Adipose tissue (tissue), 3 donors: ENCODE measurements at regions not wholly inside any gene's neighbourhood (a gene's known extent, or its start where the extent isn't known, plus 50 kb on each side); places are given as distances from the start of the nearest gene placed in this dataset.

ENCODE experiments used
- H3K27ac ChIP-seq: one replicate; pipeline ENCODE4 v1.5.1; 2013; ENCODE audit warnings: low read depth, low read length
- WGBS, 3 donors: extraction: QIAGEN DNeasy Blood & Tissue Kit; methylation state at CpG; one replicate each; pipeline ENCODE4 v1.1.7; 2013; 5-methylcytosine and 5-hydroxymethylcytosine counted together
- donor health status: healthy with polysubstance abuse.
- donor health status: Bipolar disorder and iron deficiency.
- donor health status: healthy.

DNA sequence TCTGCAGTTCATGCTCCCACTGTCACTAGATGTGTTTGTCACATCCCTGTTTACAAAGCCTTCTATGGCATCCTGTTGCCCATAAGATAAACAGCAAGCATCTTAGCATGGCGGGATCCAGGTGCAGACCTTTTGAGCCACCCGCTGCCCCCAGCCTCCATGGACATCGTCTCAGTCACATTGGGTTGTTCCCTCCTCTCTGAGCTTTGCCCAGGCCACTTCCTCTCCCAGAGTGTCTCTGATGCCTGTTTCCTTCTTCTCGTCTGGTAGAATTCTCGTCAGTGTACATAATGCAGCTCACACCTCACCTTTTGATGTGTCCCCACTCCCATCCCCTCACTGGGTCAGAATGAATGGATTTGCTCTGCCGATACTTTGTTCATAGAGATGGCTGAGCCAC, 239.0 kb upstream of the APCDD1 start:
- H3K27ac ChIP-seq, result no peak overlapping the region
- WGBS, 3 donors, result 64 to 82% (median 76%) methylated on average over 6 of the region's 6 CpGs

DNA sequence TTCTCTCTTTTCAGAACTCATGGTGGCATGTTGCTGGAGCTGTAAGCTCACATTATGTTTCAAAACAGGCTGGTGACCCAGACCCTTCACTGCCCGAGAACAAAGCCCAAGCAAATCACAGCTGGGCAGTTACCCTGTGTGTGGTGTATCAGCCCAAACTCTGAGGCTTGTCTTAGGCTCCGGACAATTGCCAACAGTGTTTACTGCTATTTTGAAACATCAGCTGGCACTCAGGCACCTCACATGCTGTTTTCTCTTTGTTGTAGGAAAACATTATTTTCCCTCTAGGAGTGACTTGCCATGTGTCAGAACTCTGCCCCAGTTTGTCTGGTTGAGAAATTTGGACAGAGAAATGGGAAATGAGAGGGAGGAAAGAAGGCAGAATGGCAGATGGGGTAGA, 237.6 kb upstream of the APCDD1 start:
- no peak overlapping the region for H3K27ac ChIP-seq
- 77 to 93% (median 86%) methylated on average over 2 of the region's 2 CpGs for WGBS, 3 donors

GRCh38 chr18:10217211-10217610, 237.2 kb upstream of the APCDD1 start:
- 65 to 74% (median 73%) methylated on average over 2 of the region's 2 CpGs for WGBS, 3 donors

GRCh38 chr18:10225300-10225699, 229.1 kb upstream of the APCDD1 start:
- H3K27ac ChIP-seq, result no peak overlapping the region
- 97 to 98% (median 97%) methylated on average over 6 of the region's 6 CpGs for WGBS, 3 donors

More at GRCh38 chr18:10217211-10217610, 237.2 kb upstream of the APCDD1 start:
- no peak overlapping the region for H3K27ac ChIP-seq

DNA sequence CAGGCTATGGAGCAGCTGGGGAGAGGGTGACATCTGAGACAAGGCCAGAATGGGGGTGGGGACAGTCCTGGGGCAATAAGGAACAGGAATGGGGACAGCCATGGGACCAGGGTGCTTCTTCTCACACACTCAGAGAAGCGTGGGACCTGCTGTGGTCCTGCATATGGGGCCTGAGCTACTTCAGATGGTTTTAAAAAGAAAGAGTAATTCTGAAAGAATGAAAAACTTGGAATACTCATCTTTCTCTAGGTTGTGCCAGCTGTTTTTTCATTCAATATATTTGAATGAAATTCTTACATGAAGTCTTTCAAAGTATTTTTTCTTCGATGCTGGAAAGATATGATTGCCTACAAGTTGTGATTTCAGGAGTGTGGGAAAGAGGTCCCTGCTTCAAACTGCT, 227.5 kb upstream of the APCDD1 start:
- 84 to 94% (median 87%) methylated on average over 2 of the region's 2 CpGs for WGBS, 3 donors
- no peak overlapping the region for H3K27ac ChIP-seq

GRCh38 chr18:10228326-10228725, 226.1 kb upstream of the APCDD1 start:
- no peak overlapping the region for H3K27ac ChIP-seq

DNA sequence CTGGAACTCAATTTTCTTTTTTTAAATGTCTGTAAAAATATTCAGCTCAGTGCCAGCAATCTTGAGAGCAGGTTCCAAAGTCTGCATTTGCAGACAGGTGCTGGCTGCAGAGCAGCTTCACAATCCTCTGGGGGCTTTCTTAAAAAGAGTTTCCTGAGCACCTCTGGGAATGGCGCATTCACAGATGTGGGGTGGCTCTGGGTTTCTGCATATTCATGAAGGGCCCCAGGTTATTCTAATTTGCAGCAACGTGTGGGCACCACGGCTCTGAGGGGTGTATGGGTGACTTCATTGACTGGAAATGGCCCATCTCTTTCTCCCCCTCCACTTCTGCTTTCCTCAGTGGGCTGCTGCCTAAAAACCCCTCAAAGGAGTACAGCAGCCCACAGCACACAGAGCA, 225.0 kb upstream of the APCDD1 start:
- WGBS, 3 donors, result 82 to 91% (median 85%) methylated on average over 3 of the region's 3 CpGs
- H3K27ac ChIP-seq, result no peak overlapping the region

GRCh38 chr18:10230072-10230471, 224.4 kb upstream of the APCDD1 start:
- H3K27ac ChIP-seq, result no peak overlapping the region

DNA sequence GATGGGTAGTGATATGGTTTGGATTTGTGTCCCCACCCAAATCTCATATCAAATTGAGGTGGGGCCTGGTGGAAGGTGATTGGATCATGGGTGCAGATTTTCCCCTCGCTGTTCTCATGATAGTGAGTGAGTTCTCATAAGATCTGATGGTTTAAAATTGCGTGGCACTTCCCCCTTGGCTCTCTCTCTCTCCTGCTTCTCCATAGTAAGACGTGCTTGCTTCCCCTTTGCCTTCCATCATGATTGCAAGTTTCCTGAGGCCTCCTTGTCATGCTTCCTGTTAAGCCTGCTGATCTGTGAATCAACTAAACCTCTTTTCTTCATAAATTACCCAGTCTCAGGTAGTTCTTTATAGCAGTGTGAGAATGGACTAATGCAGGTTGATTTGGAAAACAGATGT, 223.2 kb upstream of the APCDD1 start:
- H3K27ac ChIP-seq, result no peak overlapping the region
- 59 to 88% (median 67%) methylated on average over 3 of the region's 3 CpGs for WGBS, 3 donors

More at GRCh38 chr18:10230072-10230471, 224.4 kb upstream of the APCDD1 start:
- WGBS, 3 donors, result 89 to 94% (median 92%) methylated on average over 3 of the region's 3 CpGs

DNA sequence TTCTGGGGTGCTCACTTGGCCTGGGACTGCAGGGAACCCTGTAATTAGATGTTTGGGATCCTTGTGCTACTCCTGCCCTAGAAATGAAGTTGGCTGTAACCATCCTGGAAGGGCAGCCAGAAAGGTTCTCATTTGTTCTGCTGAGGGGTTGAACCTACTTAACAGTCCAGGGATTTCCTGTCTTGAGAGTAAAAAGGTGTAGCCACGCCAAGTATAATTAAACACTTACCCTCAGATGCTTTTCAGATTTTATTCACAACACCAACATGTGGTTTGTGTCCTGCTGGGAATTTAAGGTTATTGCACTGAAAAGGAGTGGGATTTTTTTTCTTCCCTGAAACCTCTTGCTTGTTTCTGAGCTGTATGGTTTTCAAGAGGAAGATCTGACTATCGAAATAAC, 222.4 kb upstream of the APCDD1 start:
- 67 to 86% (median 83%) methylated on average over 2 of the region's 2 CpGs for WGBS, 3 donors
- no peak overlapping the region for H3K27ac ChIP-seq

DNA sequence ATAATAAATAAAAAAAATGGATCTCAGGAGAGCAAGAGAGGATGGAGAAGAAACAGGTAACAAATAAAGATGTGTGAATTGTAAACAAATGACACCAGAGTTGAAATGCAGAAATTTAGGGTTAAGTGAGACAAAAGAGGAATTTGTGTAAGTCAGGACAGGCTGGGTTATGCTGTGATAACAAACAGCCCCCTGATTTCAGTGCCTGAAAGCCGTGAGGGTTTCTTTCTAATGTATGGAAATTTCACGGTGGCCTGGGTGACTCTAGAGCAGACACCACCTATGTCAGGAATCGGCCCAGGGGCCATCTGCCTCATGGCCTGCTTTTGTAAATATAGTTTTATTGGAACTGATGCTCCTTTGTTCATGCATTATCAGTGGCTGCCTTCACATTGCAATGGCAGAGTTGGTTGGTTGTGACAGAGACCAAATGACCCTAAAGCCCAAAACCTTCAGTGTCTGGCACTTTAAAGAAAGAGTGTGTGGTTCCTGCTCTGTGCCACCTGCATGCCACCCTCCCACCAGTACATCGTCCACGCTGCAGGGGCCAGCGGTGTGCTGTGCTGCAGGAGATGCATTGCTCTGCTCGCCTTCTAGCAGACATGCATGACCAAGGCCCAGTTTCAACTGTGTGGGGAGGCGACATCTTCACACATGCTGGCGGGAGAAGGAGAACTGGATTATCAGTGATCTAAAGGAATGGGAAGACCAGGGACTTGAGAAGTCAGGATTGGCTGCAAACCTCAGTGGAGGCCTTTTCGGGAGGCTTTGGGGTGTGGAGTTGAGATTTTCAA, 221.2 kb upstream of the APCDD1 start:
- WGBS, 3 donors, result 91 to 94% (median 92%) methylated on average over 10 of the region's 10 CpGs
- H3K27ac ChIP-seq, result no peak overlapping the region

DNA sequence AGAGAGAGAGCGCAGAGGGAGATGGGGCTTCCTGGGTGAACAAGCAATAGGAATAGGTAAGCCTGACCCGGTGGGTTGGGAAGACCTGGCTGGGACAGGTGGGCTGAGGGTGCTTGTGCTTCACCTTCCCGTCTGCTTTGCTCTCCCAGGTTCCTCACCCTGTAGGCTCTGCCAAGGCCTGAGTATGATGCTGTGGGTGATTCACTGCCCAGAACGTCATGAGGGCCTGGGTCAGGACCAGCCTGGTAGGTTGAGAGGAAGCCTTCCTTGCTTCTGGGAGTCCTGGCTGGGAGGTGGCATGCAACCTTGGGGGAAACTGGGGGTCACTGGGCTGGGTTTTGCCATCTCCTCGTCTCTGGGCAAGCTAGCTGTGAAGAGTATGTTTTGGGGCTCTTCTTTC, 220.2 kb upstream of the APCDD1 start:
- H3K27ac ChIP-seq, result no peak overlapping the region
- WGBS, 3 donors, result 90 to 96% (median 92%) methylated on average over 5 of the region's 5 CpGs

- WGBS, 3 donors, result 59 to 68% (median 64%) methylated on average over 6 of the region's 6 CpGs
- no peak overlapping the region for H3K27ac ChIP-seq
Measured at GRCh38 chr18:10234912-10235660, 219.3 kb upstream of the APCDD1 start.

GRCh38 chr18:10235661-10235952, 218.8 kb upstream of the APCDD1 start:
- no peak overlapping the region for H3K27ac ChIP-seq
- WGBS, 3 donors, result 60 to 86% (median 78%) methylated on average over 2 of the region's 2 CpGs

DNA sequence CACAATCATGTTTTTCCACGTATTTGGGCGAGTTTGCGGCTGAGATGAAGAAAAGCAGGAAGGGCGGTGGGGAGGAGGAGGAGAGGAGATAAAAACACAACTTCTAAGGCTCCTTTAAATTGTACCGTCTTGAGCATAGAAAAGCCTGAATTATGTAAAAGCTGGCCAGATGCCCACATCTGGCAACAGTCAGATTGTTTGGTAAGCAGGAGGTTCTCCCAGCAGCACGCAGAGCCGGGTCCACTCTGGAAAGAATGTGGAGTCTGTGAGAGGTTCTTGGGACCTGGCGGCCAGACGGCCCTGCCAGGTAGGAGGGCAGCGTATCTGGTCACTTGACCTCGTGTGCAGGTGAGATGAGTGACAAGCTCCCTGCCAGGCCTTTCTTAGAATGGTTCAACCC, 215.3 kb upstream of the APCDD1 start:
- WGBS, 3 donors, result 41 to 59% (median 44%) methylated on average over 11 of the region's 11 CpGs
- no peak overlapping the region for H3K27ac ChIP-seq

- 64 to 90% (median 75%) methylated on average over 5 of the region's 5 CpGs for whole genome bisulfite sequencing, 3 donors
- no peak overlapping the region for H3K27ac ChIP-seq
Measured at GRCh38 chr18:10239991-10240634, 214.3 kb upstream of the APCDD1 start.

GRCh38 chr18:10240973-10241372, 213.5 kb upstream of the APCDD1 start:
- no peak overlapping the region for H3K27ac ChIP-seq
- WGBS, 3 donors, result 95 to 100% (median 96%) methylated on average over 2 of the region's 2 CpGs

GRCh38 chr18:10241579-10241978, 212.9 kb upstream of the APCDD1 start:
- no peak overlapping the region for H3K27ac ChIP-seq
- WGBS, 3 donors, result 35 to 76% (median 52%) methylated on average over 1 of the region's 1 CpG

GRCh38 chr18:10242936-10243680, 211.3 kb upstream of the APCDD1 start:
- no peak overlapping the region for H3K27ac ChIP-seq
- 79 to 82% (median 81%) methylated on average over 7 of the region's 7 CpGs for WGBS, 3 donors
